H1 (cell line): ENCODE measurements at regions not wholly inside any gene's neighbourhood (a gene's known extent, or its start where the extent isn't known, plus 50 kb on each side); places are given as distances from the start of the nearest gene placed in this dataset.

Experiments
- BRCA1 ChIP-seq: IDR thresholded peaks from 2 replicates; pipeline ENCODE4 v1.6.1; 2012; ENCODE audit warnings: low read depth, low read length, improper control_type of control experiment
- RBBP5 ChIP-seq: IDR thresholded peaks from 2 replicates; pipeline ENCODE4 v1.7.1; 2012; ENCODE audit warnings: low read depth, mild to moderate bottlenecking, inconsistent platforms, low read length, moderate library complexity, borderline replicate concordance
- RXRA ChIP-seq: IDR thresholded peaks from 2 replicates; pipeline ENCODE4 v1.6.1; 2011; ENCODE audit warnings: low read depth, mild to moderate bottlenecking, low read length, moderate library complexity; ENCODE audit not compliant: insufficient read depth
- TCF12 ChIP-seq: IDR thresholded peaks from 2 replicates; pipeline ENCODE4 v1.6.1; 2011; ENCODE audit warnings: low read depth, mild to moderate bottlenecking, low read length
- TF ChIP-seq, protein P1 (sequence below): fragments of 300-600 bp; sonication (generic); IDR thresholded peaks from 2 replicates; pipeline ENCODE4 v1.7.1; 2012; ENCODE audit warnings: low read length, moderate library complexity, mild to moderate bottlenecking, inconsistent platforms; ENCODE audit not compliant: insufficient replicate concordance
- TF ChIP-seq, protein P2 (sequence below): IDR thresholded peaks from 2 replicates; pipeline ENCODE4 v1.6.1; 2011; ENCODE audit warnings: low read depth, mild to moderate bottlenecking, low read length; ENCODE audit not compliant: insufficient read depth

DNA sequence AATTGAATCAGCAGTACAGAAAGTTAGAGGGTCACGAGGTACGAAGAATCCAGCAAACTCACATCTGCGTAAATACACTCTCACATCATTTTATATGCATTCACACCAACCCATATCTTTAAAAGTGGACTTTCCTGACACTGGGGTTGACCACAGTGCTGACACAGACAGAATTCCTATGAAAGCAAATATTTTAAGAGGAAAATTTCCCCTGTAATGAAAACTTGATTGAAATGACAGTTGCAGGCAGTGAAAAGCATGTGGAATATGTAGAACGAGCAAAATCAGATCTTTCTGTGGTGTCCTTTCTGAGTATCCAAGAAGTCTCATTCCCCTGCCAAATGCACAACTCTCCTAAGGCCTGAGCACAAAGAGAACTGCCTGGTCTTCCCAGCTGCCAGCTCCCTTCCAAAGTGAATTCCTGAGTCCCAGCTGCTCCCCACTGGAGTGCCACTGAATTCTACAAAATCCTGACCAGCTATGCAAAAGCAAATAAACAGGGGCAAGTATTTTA is 50.5 kb upstream of the FAM9C start (continued):
- TF ChIP-seq, protein P1, sequence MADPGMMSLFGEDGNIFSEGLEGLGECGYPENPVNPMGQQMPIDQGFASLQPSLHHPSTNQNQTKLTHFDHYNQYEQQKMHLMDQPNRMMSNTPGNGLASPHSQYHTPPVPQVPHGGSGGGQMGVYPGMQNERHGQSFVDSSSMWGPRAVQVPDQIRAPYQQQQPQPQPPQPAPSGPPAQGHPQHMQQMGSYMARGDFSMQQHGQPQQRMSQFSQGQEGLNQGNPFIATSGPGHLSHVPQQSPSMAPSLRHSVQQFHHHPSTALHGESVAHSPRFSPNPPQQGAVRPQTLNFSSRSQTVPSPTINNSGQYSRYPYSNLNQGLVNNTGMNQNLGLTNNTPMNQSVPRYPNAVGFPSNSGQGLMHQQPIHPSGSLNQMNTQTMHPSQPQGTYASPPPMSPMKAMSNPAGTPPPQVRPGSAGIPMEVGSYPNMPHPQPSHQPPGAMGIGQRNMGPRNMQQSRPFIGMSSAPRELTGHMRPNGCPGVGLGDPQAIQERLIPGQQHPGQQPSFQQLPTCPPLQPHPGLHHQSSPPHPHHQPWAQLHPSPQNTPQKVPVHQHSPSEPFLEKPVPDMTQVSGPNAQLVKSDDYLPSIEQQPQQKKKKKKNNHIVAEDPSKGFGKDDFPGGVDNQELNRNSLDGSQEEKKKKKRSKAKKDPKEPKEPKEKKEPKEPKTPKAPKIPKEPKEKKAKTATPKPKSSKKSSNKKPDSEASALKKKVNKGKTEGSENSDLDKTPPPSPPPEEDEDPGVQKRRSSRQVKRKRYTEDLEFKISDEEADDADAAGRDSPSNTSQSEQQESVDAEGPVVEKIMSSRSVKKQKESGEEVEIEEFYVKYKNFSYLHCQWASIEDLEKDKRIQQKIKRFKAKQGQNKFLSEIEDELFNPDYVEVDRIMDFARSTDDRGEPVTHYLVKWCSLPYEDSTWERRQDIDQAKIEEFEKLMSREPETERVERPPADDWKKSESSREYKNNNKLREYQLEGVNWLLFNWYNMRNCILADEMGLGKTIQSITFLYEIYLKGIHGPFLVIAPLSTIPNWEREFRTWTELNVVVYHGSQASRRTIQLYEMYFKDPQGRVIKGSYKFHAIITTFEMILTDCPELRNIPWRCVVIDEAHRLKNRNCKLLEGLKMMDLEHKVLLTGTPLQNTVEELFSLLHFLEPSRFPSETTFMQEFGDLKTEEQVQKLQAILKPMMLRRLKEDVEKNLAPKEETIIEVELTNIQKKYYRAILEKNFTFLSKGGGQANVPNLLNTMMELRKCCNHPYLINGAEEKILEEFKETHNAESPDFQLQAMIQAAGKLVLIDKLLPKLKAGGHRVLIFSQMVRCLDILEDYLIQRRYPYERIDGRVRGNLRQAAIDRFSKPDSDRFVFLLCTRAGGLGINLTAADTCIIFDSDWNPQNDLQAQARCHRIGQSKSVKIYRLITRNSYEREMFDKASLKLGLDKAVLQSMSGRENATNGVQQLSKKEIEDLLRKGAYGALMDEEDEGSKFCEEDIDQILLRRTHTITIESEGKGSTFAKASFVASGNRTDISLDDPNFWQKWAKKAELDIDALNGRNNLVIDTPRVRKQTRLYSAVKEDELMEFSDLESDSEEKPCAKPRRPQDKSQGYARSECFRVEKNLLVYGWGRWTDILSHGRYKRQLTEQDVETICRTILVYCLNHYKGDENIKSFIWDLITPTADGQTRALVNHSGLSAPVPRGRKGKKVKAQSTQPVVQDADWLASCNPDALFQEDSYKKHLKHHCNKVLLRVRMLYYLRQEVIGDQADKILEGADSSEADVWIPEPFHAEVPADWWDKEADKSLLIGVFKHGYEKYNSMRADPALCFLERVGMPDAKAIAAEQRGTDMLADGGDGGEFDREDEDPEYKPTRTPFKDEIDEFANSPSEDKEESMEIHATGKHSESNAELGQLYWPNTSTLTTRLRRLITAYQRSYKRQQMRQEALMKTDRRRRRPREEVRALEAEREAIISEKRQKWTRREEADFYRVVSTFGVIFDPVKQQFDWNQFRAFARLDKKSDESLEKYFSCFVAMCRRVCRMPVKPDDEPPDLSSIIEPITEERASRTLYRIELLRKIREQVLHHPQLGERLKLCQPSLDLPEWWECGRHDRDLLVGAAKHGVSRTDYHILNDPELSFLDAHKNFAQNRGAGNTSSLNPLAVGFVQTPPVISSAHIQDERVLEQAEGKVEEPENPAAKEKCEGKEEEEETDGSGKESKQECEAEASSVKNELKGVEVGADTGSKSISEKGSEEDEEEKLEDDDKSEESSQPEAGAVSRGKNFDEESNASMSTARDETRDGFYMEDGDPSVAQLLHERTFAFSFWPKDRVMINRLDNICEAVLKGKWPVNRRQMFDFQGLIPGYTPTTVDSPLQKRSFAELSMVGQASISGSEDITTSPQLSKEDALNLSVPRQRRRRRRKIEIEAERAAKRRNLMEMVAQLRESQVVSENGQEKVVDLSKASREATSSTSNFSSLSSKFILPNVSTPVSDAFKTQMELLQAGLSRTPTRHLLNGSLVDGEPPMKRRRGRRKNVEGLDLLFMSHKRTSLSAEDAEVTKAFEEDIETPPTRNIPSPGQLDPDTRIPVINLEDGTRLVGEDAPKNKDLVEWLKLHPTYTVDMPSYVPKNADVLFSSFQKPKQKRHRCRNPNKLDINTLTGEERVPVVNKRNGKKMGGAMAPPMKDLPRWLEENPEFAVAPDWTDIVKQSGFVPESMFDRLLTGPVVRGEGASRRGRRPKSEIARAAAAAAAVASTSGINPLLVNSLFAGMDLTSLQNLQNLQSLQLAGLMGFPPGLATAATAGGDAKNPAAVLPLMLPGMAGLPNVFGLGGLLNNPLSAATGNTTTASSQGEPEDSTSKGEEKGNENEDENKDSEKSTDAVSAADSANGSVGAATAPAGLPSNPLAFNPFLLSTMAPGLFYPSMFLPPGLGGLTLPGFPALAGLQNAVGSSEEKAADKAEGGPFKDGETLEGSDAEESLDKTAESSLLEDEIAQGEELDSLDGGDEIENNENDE, result no peak
- TF ChIP-seq, protein P2, sequence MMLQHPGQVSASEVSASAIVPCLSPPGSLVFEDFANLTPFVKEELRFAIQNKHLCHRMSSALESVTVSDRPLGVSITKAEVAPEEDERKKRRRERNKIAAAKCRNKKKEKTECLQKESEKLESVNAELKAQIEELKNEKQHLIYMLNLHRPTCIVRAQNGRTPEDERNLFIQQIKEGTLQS, result no peak
- no peak for TF ChIP-seq RXRA
- no peak for TF ChIP-seq BRCA1
- TF ChIP-seq TCF12, result no peak
- TF ChIP-seq RBBP5, result no peak
